NAMALWA (cell line): ENCODE measurements at regions not wholly inside any gene's neighbourhood (a gene's known extent, or its start where the extent isn't known, plus 50 kb on each side); places are given as distances from the start of the nearest gene placed in this dataset.
"Not testable (repeated sequence)": the region's sequence is repeated elsewhere in the genome, so short reads cannot be mapped to it uniquely, and the experiment has no call there.

Experiments
- DNase-seq: peaks from one replicate; pipeline ENCODE4 v3.0.0-alpha.2; 2015; ENCODE audit warnings: low spot score

DNA sequence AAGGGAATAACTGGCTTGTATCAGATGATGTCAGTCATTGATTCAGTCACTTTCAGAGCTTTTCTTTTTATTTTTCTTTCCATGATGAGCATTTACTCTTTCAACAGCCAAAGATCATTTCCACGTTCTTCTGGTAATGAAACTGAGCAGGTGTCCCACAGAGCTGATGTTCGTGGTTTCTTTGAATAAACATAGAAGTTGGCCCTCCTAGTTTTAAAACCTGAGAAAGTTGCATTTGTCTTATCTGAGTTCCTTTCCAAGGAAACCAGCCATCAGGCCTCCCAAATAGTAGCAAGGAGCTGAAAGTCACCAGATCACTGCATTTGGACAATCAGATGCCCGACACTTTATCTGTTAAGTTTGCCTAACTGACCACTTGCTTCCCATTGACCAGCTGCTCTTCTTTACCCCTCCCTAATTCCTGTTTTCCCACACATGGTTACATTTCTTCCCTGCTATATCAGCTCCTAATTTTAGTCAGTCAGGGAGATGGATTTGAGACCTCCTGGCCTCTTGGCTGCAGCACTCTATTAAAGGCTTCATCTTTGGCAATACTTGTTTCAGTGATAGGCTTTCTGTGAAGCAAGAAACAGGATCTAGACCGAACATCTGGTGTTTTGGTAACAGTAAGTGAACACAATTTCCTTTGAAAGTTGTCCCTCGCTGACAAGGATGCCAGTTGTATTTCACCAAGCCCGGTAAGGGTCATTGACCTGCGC, 420.8 kb downstream of the CHSY3 start:
- peak; percentile 56 for DNase-seq

GRCh38 chr5:130323804-130324454, 419.7 kb downstream of the CHSY3 start:
- peak; percentile 89 for DNase-seq

DNA sequence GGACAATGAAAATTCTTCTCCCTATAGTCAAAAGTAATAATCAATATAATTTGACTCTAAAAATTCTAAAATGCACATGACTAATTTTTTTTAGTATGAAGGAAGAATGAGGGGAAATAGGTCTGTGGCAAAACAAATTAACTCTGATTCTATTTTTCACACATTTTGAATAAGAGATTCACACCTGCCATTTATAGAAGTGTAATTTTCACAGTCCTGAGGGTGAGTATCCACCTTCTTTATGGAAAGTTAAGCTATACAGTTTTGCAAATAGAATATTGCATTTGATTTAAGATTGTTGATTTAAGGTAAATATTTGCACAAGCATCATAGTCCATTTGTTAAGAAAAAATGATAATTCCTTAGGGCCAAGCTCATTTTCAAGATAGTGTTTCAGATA, 417.7 kb downstream of the CHSY3 start:
- no peak for DNase-seq

GRCh38 chr5:130316971-130317680, 412.9 kb downstream of the CHSY3 start:
- DNase-seq, result no peak

- no peak for DNase-seq
These were observed 391.0 kb downstream of the CHSY3 start for GRCh38 chr5:130295235-130295634.

DNA sequence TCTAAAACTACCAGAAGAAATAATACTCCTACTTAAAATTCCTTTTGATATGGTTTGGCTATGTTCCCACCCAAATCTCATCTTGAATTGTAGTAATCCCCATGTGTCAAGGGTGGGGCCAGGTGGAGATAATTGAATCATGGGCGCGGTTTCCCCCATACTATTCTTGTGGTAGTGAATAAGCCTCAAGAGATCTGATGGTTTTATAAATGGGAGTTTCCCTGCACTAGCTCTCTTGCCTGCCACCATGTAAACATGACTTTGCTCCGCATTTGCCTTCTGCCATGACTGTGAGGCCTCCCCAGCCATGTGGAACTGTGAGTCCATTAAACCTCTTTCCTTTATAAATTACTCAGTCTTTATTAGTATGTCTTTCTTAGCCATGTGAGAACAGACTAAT, 390.5 kb downstream of the CHSY3 start:
- DNase-seq, result not testable (repeated sequence)

- DNase-seq, result no peak
These were observed 386.0 kb downstream of the CHSY3 start for GRCh38 chr5:130290219-130290618.

DNA sequence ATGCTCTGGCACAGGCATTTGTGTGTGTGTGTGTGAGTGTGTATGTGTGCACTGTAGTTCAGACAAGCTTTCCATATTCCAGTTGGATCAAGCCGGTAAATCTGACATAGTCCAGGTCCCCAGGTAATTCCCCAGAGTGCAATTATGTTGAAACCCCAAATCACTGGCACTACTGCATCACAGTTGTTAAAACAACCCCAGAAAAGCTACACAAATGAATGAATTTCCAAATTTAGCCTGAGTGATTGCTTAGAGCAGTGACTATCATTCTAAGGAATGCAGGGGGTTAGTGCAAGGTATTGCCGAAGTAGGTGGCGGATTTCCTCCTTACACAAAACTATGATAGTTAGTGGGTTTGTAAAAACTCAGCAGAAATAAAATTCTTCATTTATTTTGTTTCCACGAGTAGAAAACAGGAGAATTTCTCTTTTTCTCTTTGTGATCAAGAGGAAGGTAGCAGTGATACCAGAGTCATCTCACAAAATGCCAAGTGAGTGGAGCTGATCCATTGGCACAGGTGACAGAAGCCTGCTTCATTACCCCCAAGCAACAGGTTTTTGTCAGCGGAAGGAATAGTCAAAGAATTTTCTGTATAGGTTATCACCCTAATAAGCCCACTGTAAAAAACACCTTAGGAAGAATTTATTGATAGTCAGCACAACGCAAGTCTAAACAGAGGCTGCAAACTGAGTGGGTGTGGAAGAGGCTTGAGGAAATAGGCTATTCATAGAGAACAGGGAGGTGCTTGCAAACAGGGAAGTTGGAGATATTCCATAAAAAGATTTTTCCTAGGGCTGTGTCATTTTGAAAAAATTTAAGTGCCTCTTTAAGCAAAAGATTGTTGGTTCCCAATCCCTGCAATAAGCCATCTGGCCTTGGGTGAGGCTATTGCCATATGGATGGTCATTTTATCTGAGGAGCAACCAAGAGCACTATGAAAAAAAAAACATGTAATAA, 385.1 kb downstream of the CHSY3 start:
- DNase-seq, result no peak

GRCh38 chr5:130287438-130287837, 383.2 kb downstream of the CHSY3 start:
- no peak for DNase-seq

DNA sequence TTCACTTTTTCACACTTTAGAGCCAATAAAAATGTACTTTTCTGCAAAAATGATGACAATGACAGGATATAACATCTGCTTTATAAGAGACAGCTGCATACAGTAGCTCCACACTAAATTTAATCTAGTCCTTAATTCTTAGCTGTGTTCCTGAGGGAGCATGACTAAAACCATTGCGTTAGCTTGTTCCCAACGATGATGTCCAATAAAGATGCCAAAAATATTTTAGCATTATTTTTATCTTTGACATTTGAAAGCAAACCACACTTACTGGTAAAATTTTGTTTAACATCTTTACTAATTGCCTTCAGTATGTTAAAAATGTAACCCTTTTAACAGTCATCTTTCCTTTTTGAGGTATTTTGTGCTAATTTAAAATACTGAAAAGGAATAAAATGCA, 382.7 kb downstream of the CHSY3 start:
- DNase-seq, result no peak

GRCh38 chr5:130282049-130282448, 377.8 kb downstream of the CHSY3 start:
- DNase-seq, result no peak

DNA sequence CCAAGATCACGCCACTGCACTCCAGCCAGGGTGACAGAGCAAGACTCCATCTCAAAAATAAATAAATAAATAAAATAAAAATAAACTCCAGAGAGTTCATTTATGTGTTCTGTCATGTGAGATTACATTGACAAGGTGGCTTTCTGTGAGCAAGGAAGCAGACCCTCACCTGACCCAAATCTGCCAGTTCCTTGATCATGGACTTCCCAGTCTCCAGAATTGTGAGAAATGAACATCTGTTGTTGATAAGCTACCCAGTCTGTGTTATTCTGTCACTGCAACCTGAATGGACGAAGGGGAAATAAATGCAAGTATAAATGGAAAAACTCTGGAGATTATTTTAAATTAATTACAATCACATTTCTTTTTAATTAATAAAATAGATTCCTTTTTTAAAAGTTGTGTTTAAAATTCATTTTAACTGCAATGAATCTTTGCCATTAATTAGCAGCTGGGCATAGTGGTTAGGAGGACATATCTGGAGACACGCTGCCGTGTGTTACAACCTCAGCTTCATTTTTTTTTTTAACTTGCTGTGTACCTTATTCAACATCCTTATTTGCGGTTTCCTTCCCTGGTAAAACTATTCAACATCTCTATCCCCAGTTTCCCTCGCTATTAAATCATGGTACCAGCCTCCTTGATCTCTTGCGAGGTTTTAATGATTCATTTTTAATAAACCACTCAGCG, 376.4 kb downstream of the CHSY3 start:
- DNase-seq, result no peak

- DNase-seq, result no peak
These were observed 375.1 kb downstream of the CHSY3 start for GRCh38 chr5:130279386-130279785.

- DNase-seq, result no peak
These were observed 373.9 kb downstream of the CHSY3 start for GRCh38 chr5:130278136-130278535.

DNA sequence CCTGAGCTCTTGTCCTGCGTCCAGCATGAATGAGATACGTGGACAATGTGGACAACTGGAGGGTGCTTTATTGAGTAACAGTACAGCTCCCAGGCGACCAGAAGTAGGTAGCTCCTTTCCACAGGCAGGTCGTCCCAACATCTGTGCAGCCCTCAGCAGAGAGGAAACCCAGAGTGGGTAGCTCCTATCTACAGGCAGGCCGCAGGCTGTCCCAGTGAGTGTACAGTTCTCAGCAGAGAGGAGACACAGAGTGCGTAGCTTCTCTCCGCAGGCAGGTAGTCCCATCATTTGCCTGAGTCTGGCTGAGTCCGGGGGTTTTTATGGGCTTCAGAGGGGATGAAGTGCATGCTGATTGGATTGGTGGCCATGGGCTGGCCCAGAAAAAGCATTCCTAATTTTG, 373.3 kb downstream of the CHSY3 start:
- no peak for DNase-seq

DNA sequence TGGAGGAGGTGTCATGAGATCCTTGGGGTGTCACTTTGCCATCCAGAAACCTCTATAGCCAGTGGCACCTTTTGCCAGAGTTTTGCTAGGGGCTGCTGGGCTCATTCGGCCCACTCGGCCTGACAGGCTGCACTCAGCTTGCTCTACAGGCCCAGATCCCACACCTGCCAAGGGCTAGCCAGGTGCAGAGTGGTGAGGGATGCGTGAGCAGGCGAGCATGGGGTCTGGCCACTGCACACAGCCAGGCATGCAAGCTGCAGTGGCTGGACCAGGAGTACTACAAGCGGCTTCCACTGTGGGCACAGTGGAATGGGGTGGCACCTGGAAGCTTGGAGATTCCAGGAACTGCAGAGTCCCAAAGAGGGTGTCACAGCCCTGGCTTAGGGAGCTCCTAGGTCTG, 372.7 kb downstream of the CHSY3 start:
- DNase-seq, result no peak

GRCh38 chr5:130272837-130273236, 368.6 kb downstream of the CHSY3 start:
- no peak for DNase-seq

DNA sequence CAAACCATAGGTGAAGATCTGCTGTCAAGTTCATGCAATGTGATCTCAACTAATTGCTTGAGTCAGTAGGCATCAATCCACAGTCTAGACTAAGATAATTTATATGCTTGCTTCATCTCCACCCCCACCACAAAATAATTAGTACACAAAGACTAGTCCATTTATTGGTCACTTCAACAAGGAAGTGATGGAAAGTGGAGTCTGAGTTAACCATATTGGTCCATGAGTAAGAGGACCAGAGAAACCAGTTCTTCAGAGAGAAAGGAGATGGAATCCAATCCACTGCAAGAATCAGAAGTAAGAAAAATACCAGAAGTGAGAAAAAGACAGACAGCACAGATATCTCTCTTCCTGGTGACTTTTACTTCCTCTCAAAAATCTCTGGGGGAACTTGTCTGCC, 366.5 kb downstream of the CHSY3 start:
- no peak for DNase-seq

DNA sequence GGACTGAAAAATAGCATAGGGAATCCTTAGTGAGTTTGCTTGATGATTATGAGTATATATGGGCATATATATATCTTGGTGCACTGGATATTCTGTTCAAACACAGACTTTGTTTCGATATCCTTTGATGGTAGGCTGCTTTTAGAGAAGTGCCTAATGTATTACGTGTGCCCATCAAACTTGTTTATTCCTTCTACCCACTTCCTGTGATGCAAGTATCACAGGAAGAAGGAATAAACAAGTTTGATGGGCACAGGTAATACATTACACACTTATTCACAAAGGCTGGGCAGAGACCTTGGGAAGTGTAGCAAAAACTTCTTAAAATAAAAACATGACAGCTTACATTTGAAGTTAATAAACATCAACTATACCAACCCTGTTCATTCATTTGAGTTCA, 364.2 kb downstream of the CHSY3 start:
- DNase-seq, result no peak

GRCh38 chr5:130267926-130268325, 363.7 kb downstream of the CHSY3 start:
- DNase-seq, result no peak

- no peak for DNase-seq
These were observed 356.2 kb downstream of the CHSY3 start for GRCh38 chr5:130260481-130260880.

DNA sequence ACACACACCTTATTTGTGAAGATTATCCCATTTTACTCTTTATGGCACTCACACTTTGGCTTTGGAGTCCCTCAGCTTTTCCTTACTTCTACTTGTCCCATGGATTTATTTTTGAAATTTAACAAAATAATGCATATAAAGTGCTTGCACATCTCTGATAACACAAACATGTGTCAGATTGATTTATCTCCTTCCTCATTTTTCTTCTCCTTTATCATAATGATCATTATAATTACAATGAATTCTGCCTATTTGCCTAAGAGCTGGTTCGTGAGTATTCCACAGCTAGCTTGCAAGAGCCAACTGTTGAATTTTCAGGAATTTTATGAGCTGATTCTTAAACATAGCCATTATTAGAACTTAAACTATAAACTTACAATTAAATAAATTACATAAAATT, 347.7 kb downstream of the CHSY3 start:
- DNase-seq, result no peak
